HCT116 (cell line): ENCODE measurements at regions not wholly inside any gene's neighbourhood (a gene's known extent, or its start where the extent isn't known, plus 50 kb on each side); places are given as distances from the start of the nearest gene placed in this dataset.

ENCODE experiments used
- ATAC-seq: fragments of 200-7000 bp; cut with Tn5 transposase; 2 replicates; pipeline ENCODE4 v1.9.1; 2020; ENCODE audit warnings: mild to moderate bottlenecking, moderate library complexity
- BruUV-seq: library from RNA; stranded (reverse); fragments of 400-500 nt; replicated peaks from 2 replicates; lab custom pipeline; 2021; lab: Mats Ljungman, UMichigan
- CTCF ChIA-PET: fragments of 300-600 bp; sonication (Branson Sonifier 250); formaldehyde crosslinking; loops from one replicate; lab custom pipeline; 2021; ENCODE audit warnings: antibody characterized with exemption; lab: Charles Lee
- POLR2A ChIA-PET: fragments of 300-600, 350-600 bp; sonication (Branson Sonifier 250); formaldehyde crosslinking; loops from one replicate; lab custom pipeline; 2021; ENCODE audit warnings: antibody characterized with exemption; lab: Charles Lee
- RAD21 ChIA-PET, 2 experiments: fragments of 300-600 bp; sonication (Branson Sonifier 250); formaldehyde crosslinking; loops; one replicate each; lab custom pipeline; 2023; ENCODE audit warnings: low total read pairs in 2 of 2; ENCODE audit not compliant: uncharacterized antibody in 2 of 2, unreplicated experiment in 2 of 2, low non-redundant PET in 1 of 2; lab: Charles Lee
- DNase-seq: peaks from one replicate; pipeline ENCODE4 v3.0.0-alpha.2; 2010; ENCODE audit warnings: low read depth, low spot score
- H2AFZ ChIP-seq: fragments of 200-600 bp; shearing (Covaris generic), sonication (generic); 2 replicates; pipeline ENCODE4 v1.6.1; 2017; ENCODE audit warnings: low read depth, mixed run types, mixed read lengths, antibody characterized with exemption, low read length; ENCODE audit not compliant: poor library complexity, severe bottlenecking
- H3K27ac ChIP-seq: 2 replicates; pipeline ENCODE4 v1.5.1; 2012; ENCODE audit warnings: low read depth, low read length
- H3K27me3 ChIP-seq: fragments of 200-600 bp; sonication (generic); 2 replicates; pipeline ENCODE4 v1.6.1; 2016; ENCODE audit warnings: mixed run types, low read length, mixed read lengths; ENCODE audit not compliant: insufficient read depth
- H3K36me3 ChIP-seq, 2 experiments: fragments of 200-500 bp in 1 of 2; fragments of 200-600 bp in 1 of 2; sonication (Bioruptor generic) in 1 of 2; sonication (generic) in 1 of 2; 2 replicates each; pipeline versions ENCODE4 v1.5.1 to v1.6.1; 2014 to 2016; ENCODE audit warnings: low read length in 2 of 2, inconsistent platforms in 1 of 2, mixed read lengths in 1 of 2, mixed run types in 1 of 2; ENCODE audit not compliant: insufficient read depth in 2 of 2, control insufficient read depth in 1 of 2
- H3K4me1 ChIP-seq, 2 experiments: fragments of 200-600 bp in 1 of 2; sonication (generic) in 1 of 2; 2 replicates each; pipeline versions ENCODE4 v1.5.1 to v1.6.1; 2012 to 2017; ENCODE audit warnings: low read length in 2 of 2, inconsistent platforms in 1 of 2, mild to moderate bottlenecking in 1 of 2, mixed read lengths in 1 of 2, mixed run types in 1 of 2, moderate library complexity in 1 of 2; ENCODE audit not compliant: insufficient read depth in 2 of 2, control insufficient read depth in 1 of 2
- H3K4me2 ChIP-seq: fragments of 200-600 bp; sonication (generic); 2 replicates; pipeline ENCODE4 v1.6.1; 2017; ENCODE audit warnings: mixed run types, low read length, mixed read lengths
- H3K4me3 ChIP-seq, 2 experiments: fragments of 200-600 bp in 1 of 2; sonication (generic) in 1 of 2; replicated peaks in 1 of 2; 2 replicates each; pipeline ENCODE4 v1.5.1; 2011 to 2016; ENCODE audit warnings: low read length in 2 of 2, control low read depth in 1 of 2, low read depth in 1 of 2, mild to moderate bottlenecking in 1 of 2, mixed read lengths in 1 of 2, mixed run types in 1 of 2
- H3K79me2 ChIP-seq: fragments of 200-600 bp; sonication (generic); 2 replicates; pipeline ENCODE4 v1.6.1; 2017; ENCODE audit warnings: mild to moderate bottlenecking, mixed run types, low read length, moderate library complexity, mixed read lengths; ENCODE audit not compliant: insufficient read depth
- H3K9ac ChIP-seq: fragments of 200-600 bp; sonication (generic); 2 replicates; pipeline ENCODE4 v1.6.1; 2016; ENCODE audit warnings: low read length, mixed read lengths
- H3K9me2 ChIP-seq: fragments of 200-600 bp; sonication (generic), shearing (Covaris generic); 2 replicates; pipeline ENCODE4 v1.6.1; 2017; ENCODE audit warnings: mixed run types, mild to moderate bottlenecking, moderate library complexity; ENCODE audit not compliant: insufficient read depth
- H3K9me3 ChIP-seq, 2 experiments: fragments of 200-500 bp in 1 of 2; fragments of 200-600 bp in 1 of 2; sonication (Bioruptor generic) in 1 of 2; sonication (generic) in 1 of 2; 2 replicates each; pipeline ENCODE4 v1.6.1; 2014 to 2017; ENCODE audit warnings: low read length in 2 of 2, mixed read lengths in 2 of 2, inconsistent platforms in 1 of 2, low read depth in 1 of 2, mild to moderate bottlenecking in 1 of 2, mixed run types in 1 of 2, moderate library complexity in 1 of 2; ENCODE audit not compliant: control insufficient read depth in 1 of 2, insufficient read depth in 1 of 2
- H4K20me1 ChIP-seq: fragments of 200-600 bp; sonication (generic), shearing (Covaris generic); 2 replicates; pipeline ENCODE4 v1.6.1; 2017; ENCODE audit warnings: mixed run types, mild to moderate bottlenecking, moderate library complexity; ENCODE audit not compliant: insufficient read depth
- CBX3 ChIP-seq: IDR thresholded peaks from 2 replicates; pipeline ENCODE4 v1.6.1; 2012; ENCODE audit warnings: low read depth
- FOSL1 ChIP-seq: IDR thresholded peaks from 2 replicates; pipeline ENCODE4 v1.6.1; 2012; ENCODE audit warnings: low read depth
- MAX ChIP-seq: IDR thresholded peaks from 2 replicates; pipeline ENCODE4 v1.6.1; 2012
- POLR2AphosphoS5 ChIP-seq: IDR thresholded peaks from 2 replicates; pipeline ENCODE4 v1.6.1; 2011; ENCODE audit warnings: mild to moderate bottlenecking, low read depth, low read length, moderate library complexity
- RAD21 ChIP-seq: IDR thresholded peaks from 2 replicates; pipeline ENCODE4 v1.6.1; 2012; ENCODE audit warnings: low read depth, mild to moderate bottlenecking
- SIN3A ChIP-seq: IDR thresholded peaks from 2 replicates; pipeline ENCODE4 v1.6.1; 2012; ENCODE audit warnings: low read depth
- TCF7L2 ChIP-seq: IDR thresholded peaks from 2 replicates; pipeline ENCODE4 v1.7.0; 2011; ENCODE audit warnings: borderline replicate concordance, inconsistent platforms; ENCODE audit not compliant: insufficient read depth, insufficient read length; ENCODE audit errors: extremely low read depth
- YY1 ChIP-seq: IDR thresholded peaks from 2 replicates; pipeline ENCODE4 v1.6.1; 2011; ENCODE audit warnings: low read length, low read depth, moderate library complexity, mild to moderate bottlenecking; ENCODE audit not compliant: insufficient replicate concordance; ENCODE audit errors: extremely low read depth
- ZFX ChIP-seq: fragments of 450-650 bp; IDR thresholded peaks from 2 replicates; pipeline ENCODE4 v1.6.1; 2017
- ZNF274 ChIP-seq: fragments of 200-500 bp; sonication (Bioruptor generic); IDR thresholded peaks from 2 replicates; pipeline ENCODE4 v1.6.1; 2014; ENCODE audit warnings: mild to moderate bottlenecking, low read depth, low read length, inconsistent platforms
- intact Hi-C: fragments of 100-400 bp; cut with micrococcal nuclease; formaldehyde crosslinking; loops from 2 replicates; pipeline ENCODE4 v1.10.0; 2022

GRCh38 chr5:27590503-27590902 lies 552.1 kb upstream of the CDH9 start:
- Histone ChIP-seq H2AFZ (no peak overlapping the region), H3K4me1 (no peaks in the 10 kb centered on the region), H3K9me2 (no peaks in the 10 kb centered on the region), H3K4me3 (no peak overlapping the region), H3K27ac (no peak overlapping the region), H3K27me3 (no peaks in the 10 kb centered on the region), H3K9me3 (peaks cover 0 to 9% of the 10 kb centered on the region in 2 experiments; a peak in 2 of 4 replicates), H4K20me1 (no peaks in the 10 kb centered on the region), H3K9ac (no peak overlapping the region), H3K4me2 (no peak overlapping the region), H3K79me2 (no peaks in the 10 kb centered on the region), H3K36me3 (no peaks in the 10 kb centered on the region)
- TF ChIP-seq FOSL1, result no peak
- TF ChIP-seq SIN3A, result no peak
- no TSS peak for BruUV-seq
- no peak for DNase-seq
- RAD21 ChIA-PET, result no interaction called here
- POLR2A ChIA-PET, result no interaction called here
- intact Hi-C loops, result no loop called here
- ATAC-seq, result no peak
- CTCF ChIA-PET, result no interaction called here

- Histone ChIP-seq H3K9me2 (no peaks in the 10 kb centered on the region), H3K36me3 (no peaks in the 10 kb centered on the region)
- no peak for ATAC-seq
Observed at GRCh38 chr5:27578279-27578678, 539.9 kb upstream of the CDH9 start.

More at GRCh38 chr5:27578279-27578678, 539.9 kb upstream of the CDH9 start:
- no peak overlapping the region for H2AFZ ChIP-seq
- no peaks in the 10 kb centered on the region for H4K20me1 ChIP-seq
- ChIA-PET POLR2A (no interaction called here), RAD21 (no interaction called here), CTCF (no interaction called here)
- DNase-seq, result no peak
- peaks cover 4 to 15% of the 10 kb centered on the region in 2 experiments; a peak in 2 of 4 replicates for H3K9me3 ChIP-seq
- no peak overlapping the region for H3K27ac ChIP-seq
- H3K27me3 ChIP-seq, result no peaks in the 10 kb centered on the region
- H3K79me2 ChIP-seq, result no peaks in the 10 kb centered on the region
- no peak overlapping the region for H3K4me2 ChIP-seq
- no peak for TF ChIP-seq TCF7L2
- no peak for TF ChIP-seq CBX3
- no peak for TF ChIP-seq POLR2AphosphoS5
- no peak for TF ChIP-seq YY1
- no peak for TF ChIP-seq RAD21
- no peak for TF ChIP-seq ZNF274
- no peak for TF ChIP-seq ZFX
- no peak for TF ChIP-seq MAX
- TF ChIP-seq SIN3A, result no peak
- H3K4me3 ChIP-seq, result no peak overlapping the region
- no peak overlapping the region for H3K9ac ChIP-seq
- H3K4me1 ChIP-seq, result no peaks in the 10 kb centered on the region
- BruUV-seq, result no TSS peak
- intact Hi-C loops, result no loop called here
